Loucy (cell line): ENCODE measurements at regions not wholly inside any gene's neighbourhood (a gene's known extent, or its start where the extent isn't known, plus 50 kb on each side); places are given as distances from the start of the nearest gene placed in this dataset.
"Not testable (repeated sequence)": the region's sequence is repeated elsewhere in the genome, so short reads cannot be mapped to it uniquely, and the experiment has no call there.

ENCODE experiments used
- CTCF ChIP-seq: fragments of 200-600 bp; sonication (generic); conservative IDR thresholded peaks from 2 replicates; pipeline ENCODE4 v1.5.1; 2014; ENCODE audit warnings: mild to moderate bottlenecking, antibody characterized with exemption, low read length
- EZH2phosphoT487 ChIP-seq: fragments of 200-600 bp; IDR thresholded peaks from 2 replicates; pipeline ENCODE4 v1.6.1; 2018; ENCODE audit warnings: antibody characterized with exemption, mild to moderate bottlenecking, moderate library complexity, borderline replicate concordance

GRCh38 chr10:25109896-25110295, 64.9 kb upstream of the GPR158 start:
- TF ChIP-seq CTCF, EZH2phosphoT487: not testable (repeated sequence)
